Neural progenitor cell (in vitro differentiated cells): ENCODE measurements at regions not wholly inside any gene's neighbourhood (a gene's known extent, or its start where the extent isn't known, plus 50 kb on each side); places are given as distances from the start of the nearest gene placed in this dataset.

ENCODE experiments used
- DNase-seq: peaks from one replicate; pipeline ENCODE4 v3.0.0-alpha.2; 2016; ENCODE audit warnings: low spot score
- H2AFZ ChIP-seq: fragments of 200-600 bp; sonication (generic); replicated peaks from 2 replicates; pipeline ENCODE4 v1.6.1; 2016; ENCODE audit warnings: antibody characterized with exemption
- H3F3A ChIP-seq: fragments of 200-600 bp; sonication (generic); 2 replicates; pipeline ENCODE4 v1.6.1; 2016; ENCODE audit warnings: antibody characterized with exemption, low read depth
- H3K27ac ChIP-seq: fragments of 200-600 bp; sonication (generic); 2 replicates; pipeline ENCODE4 v1.5.1; 2016; ENCODE audit warnings: mild to moderate bottlenecking
- H3K27me3 ChIP-seq: fragments of 200-600 bp; sonication (generic); 2 replicates; pipeline ENCODE4 v1.6.1; 2016; ENCODE audit warnings: mild to moderate bottlenecking, moderate library complexity
- H3K36me3 ChIP-seq: fragments of 200-600 bp; sonication (generic); 2 replicates; pipeline ENCODE4 v1.5.1; 2016
- H3K4me1 ChIP-seq: fragments of 200-600 bp; sonication (generic); 2 replicates; pipeline ENCODE4 v1.6.1; 2016; ENCODE audit warnings: mixed run types
- H3K4me2 ChIP-seq: fragments of 200-600 bp; sonication (generic); 2 replicates; pipeline ENCODE4 v1.6.1; 2016
- H3K4me3 ChIP-seq: fragments of 200-600 bp; sonication (generic); 2 replicates; pipeline ENCODE4 v1.5.1; 2016
- H3K79me2 ChIP-seq: fragments of 200-600 bp; sonication (generic); 2 replicates; pipeline ENCODE4 v1.6.1; 2016; ENCODE audit warnings: low read depth
- H3K9ac ChIP-seq: fragments of 200-600 bp; sonication (generic); 2 replicates; pipeline ENCODE4 v1.6.1; 2016
- H3K9me3 ChIP-seq: fragments of 200-600 bp; sonication (generic); 2 replicates; pipeline ENCODE4 v1.5.1; 2016; ENCODE audit warnings: low read depth
- H4K20me1 ChIP-seq: fragments of 200-600 bp; sonication (generic); 2 replicates; pipeline ENCODE4 v1.6.1; 2016; ENCODE audit warnings: low read depth
- H3K27ac Mint-ChIP-seq: 3 replicates; pipeline ENCODE4 v1.8.0; 2021; ENCODE audit warnings: mixed read lengths
- H3K27me3 Mint-ChIP-seq: 2 replicates; pipeline ENCODE4 v1.8.0; 2022; ENCODE audit warnings: low read depth, mild to moderate bottlenecking, inconsistent platforms, moderate library complexity, mixed read lengths; ENCODE audit not compliant: insufficient read depth
- H3K36me3 Mint-ChIP-seq: 3 replicates; pipeline ENCODE4 v1.8.0; 2021; ENCODE audit warnings: mixed read lengths
- H3K4me1 Mint-ChIP-seq: 3 replicates; pipeline ENCODE4 v1.8.0; 2021; ENCODE audit warnings: mixed read lengths
- H3K4me3 Mint-ChIP-seq: 3 replicates; pipeline ENCODE4 v1.8.0; 2021; ENCODE audit warnings: mild to moderate bottlenecking, moderate library complexity, mixed read lengths
- H3K9me3 Mint-ChIP-seq: 3 replicates; pipeline ENCODE4 v1.8.0; 2020; ENCODE audit warnings: mixed read lengths
- CTCF ChIP-seq: fragments of 200-600 bp; sonication (generic); IDR thresholded peaks from 2 replicates; pipeline ENCODE4 v1.5.1; 2017; ENCODE audit warnings: antibody characterized with exemption, mild to moderate bottlenecking
- EZH2 ChIP-seq: fragments of 200-600 bp; sonication (generic); IDR thresholded peaks from 2 replicates; pipeline ENCODE4 v1.6.1; 2017; ENCODE audit warnings: antibody characterized with exemption, mild to moderate bottlenecking, moderate library complexity
- EZH2phosphoT487 ChIP-seq: fragments of 200-600 bp; sonication (generic); IDR thresholded peaks from 2 replicates; pipeline ENCODE4 v1.6.1; 2017; ENCODE audit warnings: antibody characterized with exemption

- Histone ChIP-seq H3K79me2 (no peaks in the 10 kb centered on the region), H3K27ac (no peak overlapping the region), H3K4me3 (no peak overlapping the region), H3K27me3 (no peaks in the 10 kb centered on the region), H3K4me2 (no peak overlapping the region), H3K9me3 (no peaks in the 10 kb centered on the region), H4K20me1 (no peaks in the 10 kb centered on the region), H3K4me1 (no peaks in the 10 kb centered on the region), H3F3A (no peaks in the 10 kb centered on the region), H3K36me3 (no peaks in the 10 kb centered on the region), H3K9ac (no peak overlapping the region), H2AFZ (no peak overlapping the region)
- no peak for DNase-seq
- Mint-ChIP-seq H3K4me1 (no peaks in the 10 kb centered on the region), H3K9me3 (peaks cover 10% of the 10 kb centered on the region), H3K36me3 (no peaks in the 10 kb centered on the region), H3K27me3 (no peaks in the 10 kb centered on the region), H3K4me3 (no peak overlapping the region), H3K27ac (no peak overlapping the region)
- no peak for TF ChIP-seq EZH2
- TF ChIP-seq EZH2phosphoT487 = no peak
- TF ChIP-seq CTCF = no peak
Measured at GRCh38 chr5:110846398-110847001, 107.7 kb downstream of the SLC25A46 start.

DNA sequence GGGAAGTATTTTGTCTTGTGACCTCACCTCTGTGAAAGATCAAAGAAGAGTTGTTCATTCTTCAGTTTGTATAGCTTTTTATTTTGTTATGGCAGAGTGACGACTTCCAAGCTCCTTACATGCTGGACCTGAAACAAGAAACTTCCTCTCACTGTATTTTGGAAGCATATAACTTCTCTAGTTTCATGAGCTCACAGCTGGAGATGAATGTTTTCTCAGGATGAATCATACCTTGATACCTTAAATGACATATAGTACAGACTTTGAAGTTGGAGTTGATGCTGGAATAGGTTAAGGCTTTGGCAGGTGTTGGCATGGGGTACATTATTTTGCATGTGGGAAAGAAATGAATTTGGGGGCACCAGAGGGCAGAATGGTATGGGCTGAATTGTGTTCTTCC is 112.5 kb downstream of the SLC25A46 start:
- Histone ChIP-seq H2AFZ (no peak overlapping the region), H3K36me3 (no peaks in the 10 kb centered on the region), H3K4me3 (no peak overlapping the region), H3K4me1 (no peaks in the 10 kb centered on the region), H4K20me1 (no peaks in the 10 kb centered on the region), H3F3A (no peaks in the 10 kb centered on the region), H3K9ac (no peak overlapping the region), H3K27ac (no peak overlapping the region), H3K4me2 (no peak overlapping the region), H3K27me3 (no peaks in the 10 kb centered on the region), H3K9me3 (no peaks in the 10 kb centered on the region), H3K79me2 (no peaks in the 10 kb centered on the region)
- TF ChIP-seq EZH2 (no peak), EZH2phosphoT487 (no peak), CTCF (no peak)
- Mint-ChIP-seq H3K4me1 (no peaks in the 10 kb centered on the region), H3K27me3 (no peaks in the 10 kb centered on the region), H3K27ac (no peak overlapping the region), H3K9me3 (peaks cover 10% of the 10 kb centered on the region), H3K36me3 (no peaks in the 10 kb centered on the region), H3K4me3 (no peak overlapping the region)
- DNase-seq = no peak

GRCh38 chr5:110852053-110852452 is 113.2 kb downstream of the SLC25A46 start:
- no peak overlapping the region for H3K27ac ChIP-seq
- DNase-seq = no peak
- H3K4me3 Mint-ChIP-seq = no peak overlapping the region
- no peaks in the 10 kb centered on the region for H3F3A ChIP-seq
- peaks cover 10% of the 10 kb centered on the region for H3K9me3 Mint-ChIP-seq
- no peaks in the 10 kb centered on the region for H3K36me3 ChIP-seq
- H3K4me2 ChIP-seq = no peak overlapping the region
- no peaks in the 10 kb centered on the region for H3K27me3 ChIP-seq
- H4K20me1 ChIP-seq = no peaks in the 10 kb centered on the region
- H3K9me3 ChIP-seq = no peaks in the 10 kb centered on the region
- no peaks in the 10 kb centered on the region for H3K79me2 ChIP-seq
- H3K4me1 ChIP-seq = no peaks in the 10 kb centered on the region
- no peak overlapping the region for H2AFZ ChIP-seq
- H3K4me1 Mint-ChIP-seq = no peaks in the 10 kb centered on the region
- H3K9ac ChIP-seq = no peak overlapping the region
- H3K27ac Mint-ChIP-seq = no peak overlapping the region
- H3K36me3 Mint-ChIP-seq = no peaks in the 10 kb centered on the region
- H3K27me3 Mint-ChIP-seq = no peaks in the 10 kb centered on the region
- H3K4me3 ChIP-seq = no peak overlapping the region
- no peak for TF ChIP-seq EZH2
- TF ChIP-seq EZH2phosphoT487 = no peak
- TF ChIP-seq CTCF = no peak
